ENCODE measurements at regions not wholly inside any gene's neighbourhood (a gene's known extent, or its start where the extent isn't known, plus 50 kb on each side); places are given as distances from the start of the nearest gene placed in this dataset.

DNA sequence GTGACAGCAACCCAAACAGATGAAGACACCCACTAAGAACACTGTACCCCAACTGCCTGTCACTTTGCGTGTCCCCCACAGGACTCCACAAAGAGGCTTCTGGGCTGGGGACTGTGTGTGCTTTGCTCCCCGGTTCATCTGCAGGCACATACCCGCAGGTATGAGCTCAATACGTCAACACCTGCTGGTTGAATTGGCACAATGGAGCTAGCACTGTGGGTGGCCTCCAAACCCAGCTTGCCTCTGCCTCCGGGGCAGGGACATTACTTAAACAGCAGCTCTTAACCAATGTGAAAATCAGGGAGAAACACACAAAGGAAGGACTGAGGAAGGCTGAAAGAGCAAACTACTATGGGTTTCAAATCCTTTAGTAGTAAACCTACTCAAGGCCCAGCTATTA, 140.2 kb upstream of the TIAM1 start:
- H3K4me3 ChIP-seq (ENCODE audit: low read depth, low read length) = no peak overlapping the region
- TF ChIP-seq, protein P1, sequence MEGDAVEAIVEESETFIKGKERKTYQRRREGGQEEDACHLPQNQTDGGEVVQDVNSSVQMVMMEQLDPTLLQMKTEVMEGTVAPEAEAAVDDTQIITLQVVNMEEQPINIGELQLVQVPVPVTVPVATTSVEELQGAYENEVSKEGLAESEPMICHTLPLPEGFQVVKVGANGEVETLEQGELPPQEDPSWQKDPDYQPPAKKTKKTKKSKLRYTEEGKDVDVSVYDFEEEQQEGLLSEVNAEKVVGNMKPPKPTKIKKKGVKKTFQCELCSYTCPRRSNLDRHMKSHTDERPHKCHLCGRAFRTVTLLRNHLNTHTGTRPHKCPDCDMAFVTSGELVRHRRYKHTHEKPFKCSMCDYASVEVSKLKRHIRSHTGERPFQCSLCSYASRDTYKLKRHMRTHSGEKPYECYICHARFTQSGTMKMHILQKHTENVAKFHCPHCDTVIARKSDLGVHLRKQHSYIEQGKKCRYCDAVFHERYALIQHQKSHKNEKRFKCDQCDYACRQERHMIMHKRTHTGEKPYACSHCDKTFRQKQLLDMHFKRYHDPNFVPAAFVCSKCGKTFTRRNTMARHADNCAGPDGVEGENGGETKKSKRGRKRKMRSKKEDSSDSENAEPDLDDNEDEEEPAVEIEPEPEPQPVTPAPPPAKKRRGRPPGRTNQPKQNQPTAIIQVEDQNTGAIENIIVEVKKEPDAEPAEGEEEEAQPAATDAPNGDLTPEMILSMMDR (IDR thresholded peaks at IDR 0.05; ENCODE audit: insufficient read depth, low read depth, low read length, missing control alignments) = no peak
- DNase-seq (ENCODE audit: low read depth) = no peak

DNA sequence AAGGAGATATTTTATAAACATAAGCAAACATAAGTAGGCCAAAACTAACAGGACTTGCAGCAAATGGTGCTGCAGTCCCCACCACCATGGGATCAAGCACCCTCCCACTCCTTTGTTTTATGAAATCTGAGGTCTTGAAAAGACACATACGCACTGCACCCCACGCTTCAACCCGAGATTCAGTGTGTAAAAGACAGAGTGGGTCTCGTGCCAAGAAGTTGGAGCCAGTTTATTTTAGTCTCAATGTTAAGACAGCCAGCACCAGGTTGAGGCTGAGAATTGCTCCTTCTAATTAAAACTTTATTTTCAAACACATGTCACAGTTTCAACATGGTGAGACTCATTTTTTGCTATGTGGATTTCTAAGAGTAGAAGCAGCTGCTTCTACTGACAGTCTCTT, 139.1 kb upstream of the TIAM1 start:
- TF ChIP-seq, protein P1 (IDR thresholded peaks at IDR 0.05; ENCODE audit: insufficient read depth, low read depth, low read length, missing control alignments) = no peak
- DNase-seq (ENCODE audit: low read depth) = no peak
- H3K4me3 ChIP-seq (ENCODE audit: low read depth, low read length) = no peak overlapping the region

DNA sequence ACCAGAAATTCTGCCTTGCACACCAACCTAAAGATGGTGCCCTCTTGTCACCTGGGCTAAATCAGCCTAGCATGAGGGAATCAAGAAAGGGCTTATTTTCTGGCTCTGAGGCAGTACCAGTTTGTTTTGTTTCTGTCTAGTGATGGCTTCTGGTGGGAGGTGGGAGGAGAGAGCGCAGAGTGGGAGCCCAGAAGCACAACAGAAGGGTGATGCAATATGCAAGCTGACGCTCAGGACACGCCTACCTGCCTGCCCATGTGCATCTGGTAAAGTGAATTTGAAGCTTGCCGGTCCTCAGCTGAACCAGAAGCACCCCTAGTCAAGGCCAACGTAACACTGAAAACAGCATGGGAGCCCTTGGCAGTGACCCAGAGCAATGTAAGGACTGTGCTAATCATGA, 138.4 kb upstream of the TIAM1 start:
- TF ChIP-seq, protein P1 (IDR thresholded peaks at IDR 0.05; ENCODE audit: insufficient read depth, low read depth, low read length, missing control alignments) = no peak
- no peak overlapping the region for H3K4me3 ChIP-seq (ENCODE audit: low read depth, low read length)
- DNase-seq (ENCODE audit: low read depth) = no peak

DNA sequence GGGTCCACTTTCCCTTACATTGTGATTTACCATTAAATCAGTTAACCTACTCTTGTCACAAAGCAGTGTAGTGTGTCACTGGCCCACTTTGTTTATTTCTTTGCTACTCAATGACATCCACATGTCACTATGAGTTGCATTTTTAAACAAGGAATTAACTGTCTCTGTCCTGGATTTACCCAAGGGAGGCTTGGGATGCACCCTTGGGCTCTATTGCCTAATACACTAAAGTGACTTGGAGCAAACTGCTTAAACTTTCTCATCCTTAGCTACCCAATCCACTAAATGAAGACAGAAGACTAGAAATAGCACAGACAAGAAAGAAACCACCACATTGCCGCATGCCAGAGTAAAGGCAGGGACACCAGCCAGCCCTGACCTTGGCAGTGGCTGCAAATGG, 136.2 kb upstream of the TIAM1 start:
- DNase-seq (ENCODE audit: low read depth) = no peak
- H3K4me3 ChIP-seq (ENCODE audit: low read depth, low read length) = no peak overlapping the region
- TF ChIP-seq, protein P1 (IDR thresholded peaks at IDR 0.05; ENCODE audit: insufficient read depth, low read depth, low read length, missing control alignments) = no peak

DNA sequence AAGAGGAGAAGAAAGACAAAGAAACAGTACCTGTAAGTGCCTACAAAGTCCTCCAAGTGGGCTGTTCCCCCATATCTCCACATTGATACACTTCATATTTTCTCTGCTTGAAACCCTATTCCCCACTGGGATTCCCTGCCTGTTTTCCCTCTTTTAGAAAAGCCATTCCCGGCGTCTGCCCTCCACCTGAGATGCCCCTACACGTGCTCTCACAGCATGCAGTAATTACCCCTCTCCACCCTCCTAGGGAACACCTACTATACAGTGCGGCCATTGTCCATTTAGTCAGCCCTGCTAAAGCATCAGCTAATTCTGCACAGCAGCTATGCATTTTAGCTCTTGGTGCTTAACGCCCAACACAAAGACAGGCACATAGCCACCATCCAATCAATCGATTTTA, 135.7 kb upstream of the TIAM1 start:
- H3K4me3 ChIP-seq (ENCODE audit: low read depth, low read length) = no peak overlapping the region
- TF ChIP-seq, protein P1 (IDR thresholded peaks at IDR 0.05; ENCODE audit: insufficient read depth, low read depth, low read length, missing control alignments) = no peak
- no peak for DNase-seq (ENCODE audit: low read depth)

DNA sequence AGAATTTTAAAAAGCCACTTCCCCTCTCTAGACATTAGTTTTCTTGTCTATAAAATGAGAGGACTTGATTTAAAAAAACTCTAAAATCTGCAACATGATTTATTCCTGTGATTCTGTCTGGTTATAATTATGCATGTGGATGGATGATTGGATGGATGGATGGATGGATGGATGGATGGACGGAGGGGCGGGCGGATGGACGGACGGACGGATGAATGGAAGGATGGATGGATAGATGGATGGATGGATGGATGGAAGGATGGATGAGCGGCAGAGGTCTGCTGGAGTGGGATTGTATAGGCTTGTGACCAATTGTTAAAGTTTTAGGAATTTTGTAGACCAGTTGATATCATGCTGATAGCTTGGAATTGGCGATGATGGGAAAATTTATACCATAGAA, 135.2 kb upstream of the TIAM1 start:
- TF ChIP-seq, protein P1 (IDR thresholded peaks at IDR 0.05; ENCODE audit: insufficient read depth, low read depth, low read length, missing control alignments) = no peak
- no peak overlapping the region for H3K4me3 ChIP-seq (ENCODE audit: low read depth, low read length)
- no peak for DNase-seq (ENCODE audit: low read depth)

DNA sequence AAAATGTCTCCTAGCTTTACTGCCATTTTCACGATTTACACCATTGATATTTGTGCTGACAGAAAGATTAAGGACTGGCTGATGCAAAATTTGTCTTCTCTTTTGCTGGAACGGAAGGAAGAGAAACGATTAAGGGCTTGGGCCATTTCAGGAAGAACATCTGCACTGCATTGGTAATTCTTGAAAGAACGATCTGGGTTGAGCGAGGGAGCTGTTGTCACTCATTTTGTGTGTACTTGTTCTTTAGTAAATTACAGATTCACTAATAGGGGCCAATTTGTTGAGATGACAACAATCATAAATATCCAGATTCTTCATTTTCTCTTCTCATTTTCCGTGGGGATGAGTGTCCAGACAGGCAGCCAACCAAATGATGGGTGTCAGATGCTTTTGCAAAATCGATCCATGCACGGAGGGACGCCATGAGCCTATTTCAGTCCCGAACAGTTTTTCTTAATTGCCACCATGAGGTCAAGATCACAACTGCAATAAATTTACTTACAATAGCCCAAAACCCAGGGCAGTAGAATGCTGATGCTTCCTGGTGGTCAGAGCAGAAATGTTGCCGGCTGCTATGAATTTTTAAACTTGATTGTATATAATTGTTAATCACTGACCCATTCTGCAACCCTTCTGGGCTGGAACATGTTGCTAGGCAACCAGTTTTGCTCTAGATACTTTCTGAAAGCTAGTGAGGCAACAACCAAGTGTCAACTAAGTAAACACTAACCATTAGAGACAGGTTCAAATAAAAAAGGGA, 132.4 kb upstream of the TIAM1 start:
- TF ChIP-seq, protein P1 (IDR thresholded peaks at IDR 0.05; ENCODE audit: insufficient read depth, low read depth, low read length, missing control alignments) = no peak
- no peak for DNase-seq (ENCODE audit: low read depth)
- H3K4me3 ChIP-seq (ENCODE audit: low read depth, low read length) = no peak overlapping the region

Measured in GM12865 (cell line).